GM12878 (cell line): ENCODE measurements at regions not wholly inside any gene's neighbourhood (a gene's known extent, or its start where the extent isn't known, plus 50 kb on each side); places are given as distances from the start of the nearest gene placed in this dataset.

ENCODE experiments used
- ATAC-seq: fragments of 200-7000 bp; cut with Tn5 transposase; 3 replicates; pipeline ENCODE4 v1.9.1; 2020; ENCODE audit warnings: mild to moderate bottlenecking, moderate library complexity
- BruUV-seq: library from RNA; stranded (reverse); fragments of 400-500 nt; replicated peaks from 2 replicates; lab custom pipeline; 2021; lab: Mats Ljungman, UMichigan
- CTCF ChIA-PET: fragments of 300-600 bp; sonication (Branson Sonifier 250); formaldehyde crosslinking; extraction: SDS; loops from one replicate; lab custom pipeline; 2021; ENCODE audit warnings: inconsistent platforms; lab: Yijun Ruan, JAX
- POLR2A ChIA-PET: fragments of 350-600 bp; formaldehyde crosslinking; extraction: SDS; loops from one replicate; lab custom pipeline; 2021; ENCODE audit warnings: inconsistent platforms; lab: Charles Lee
- RAD21 ChIA-PET: fragments of 300-600 bp; sonication (Branson Sonifier 250); formaldehyde crosslinking; loops from one replicate; lab custom pipeline; 2023; ENCODE audit warnings: antibody characterized with exemption; ENCODE audit not compliant: unreplicated experiment; lab: Charles Lee
- SMC1A ChIA-PET: fragments of 300-600 bp; sonication (Branson Sonifier 250); formaldehyde crosslinking; loops from one replicate; lab custom pipeline; 2023; ENCODE audit not compliant: unreplicated experiment, uncharacterized antibody; lab: Charles Lee
- DNase-seq: peaks from one replicate; pipeline ENCODE4 v3.0.0-alpha.2; 2011; ENCODE audit warnings: low read depth, low spot score
- FAIRE-seq: peaks from 3 replicates; lab custom pipeline; 2011; peaks lifted over from hg19 to GRCh38; lab: Jason Lieb, UNC
- H2AFZ ChIP-seq: 2 replicates; pipeline ENCODE4 v1.6.0; 2011; ENCODE audit warnings: low read depth, low read length, control low read depth; ENCODE audit not compliant: control insufficient read depth
- H3K27ac ChIP-seq: 2 replicates; pipeline ENCODE4 v1.5.1; 2011; ENCODE audit warnings: control low read depth; ENCODE audit not compliant: control insufficient read depth, insufficient read depth
- H3K27me3 ChIP-seq, 2 experiments: replicated peaks in 1 of 2; 2 replicates each; pipeline versions ENCODE4 v1.6.0 to v1.6.1; 2011; ENCODE audit warnings: low read length in 1 of 2; ENCODE audit not compliant: control insufficient read depth in 2 of 2, insufficient read depth in 2 of 2
- H3K36me3 ChIP-seq, 2 experiments: 2 replicates each; pipeline ENCODE4 v1.5.1; 2011; ENCODE audit warnings: low read length in 1 of 2; ENCODE audit not compliant: control insufficient read depth in 2 of 2, insufficient read depth in 2 of 2
- H3K4me1 ChIP-seq: 2 replicates; pipeline ENCODE4 v1.6.1; 2011; ENCODE audit warnings: mild to moderate bottlenecking, low read length, moderate library complexity, mixed read lengths; ENCODE audit not compliant: control insufficient read depth, insufficient read depth
- H3K4me2 ChIP-seq: 2 replicates; pipeline ENCODE4 v1.6.0; 2011; ENCODE audit warnings: control low read depth; ENCODE audit not compliant: control insufficient read depth, insufficient read depth
- H3K4me3 ChIP-seq: fragments of 200-600 bp; sonication (generic); 2 replicates; pipeline ENCODE4 v1.5.1; 2016
- H3K79me2 ChIP-seq: 2 replicates; pipeline ENCODE4 v1.6.0; 2011; ENCODE audit warnings: low read length; ENCODE audit not compliant: control insufficient read depth, insufficient read depth
- H3K9ac ChIP-seq: 2 replicates; pipeline ENCODE4 v1.8.0; 2011; ENCODE audit warnings: low read length, control low read depth, mixed read lengths; ENCODE audit not compliant: control insufficient read depth, insufficient read depth
- H3K9me3 ChIP-seq: replicated peaks from 3 replicates; pipeline ENCODE4 v1.5.1; 2011; ENCODE audit warnings: mild to moderate bottlenecking, low read length; ENCODE audit not compliant: control insufficient read depth, insufficient read depth
- H4K20me1 ChIP-seq: 2 replicates; pipeline ENCODE4 v1.6.0; 2011; ENCODE audit not compliant: control insufficient read depth, insufficient read depth
- DPF2 ChIP-seq: fragments of 450-650 bp; IDR thresholded peaks from 2 replicates; pipeline ENCODE4 v1.6.1; 2017; ENCODE audit warnings: mild to moderate bottlenecking
- E2F8 ChIP-seq: fragments of 450-650 bp; IDR thresholded peaks from 2 replicates; pipeline ENCODE4 v1.6.1; 2018; ENCODE audit warnings: mild to moderate bottlenecking, low read depth, moderate library complexity; ENCODE audit not compliant: partially characterized antibody
- ESRRA ChIP-seq: IDR thresholded peaks from 2 replicates; pipeline ENCODE4 v1.6.1; 2012; ENCODE audit warnings: mild to moderate bottlenecking, low read length, improper control_type of control experiment
- KLF5 ChIP-seq: fragments of 450-650 bp; IDR thresholded peaks from 2 replicates; pipeline ENCODE4 v1.6.1; 2014; ENCODE audit warnings: mild to moderate bottlenecking; ENCODE audit not compliant: partially characterized antibody
- LARP7 ChIP-seq: fragments of 450-650 bp; IDR thresholded peaks from 2 replicates; pipeline ENCODE4 v1.6.1; 2017; ENCODE audit warnings: mild to moderate bottlenecking
- PKNOX1 ChIP-seq: fragments of 450-650 bp; IDR thresholded peaks from 2 replicates; pipeline ENCODE4 v1.6.1; 2016; ENCODE audit warnings: mild to moderate bottlenecking
- POLR2AphosphoS5 ChIP-seq: IDR thresholded peaks from 2 replicates; pipeline ENCODE4 v1.6.1; 2011; ENCODE audit warnings: mild to moderate bottlenecking, low read length, inconsistent platforms
- RCOR1 ChIP-seq: conservative IDR thresholded peaks from 2 replicates; pipeline ENCODE4 v1.6.1; 2012; ENCODE audit warnings: low read depth, low read length, improper control_type of control experiment
- RFX5 ChIP-seq: IDR thresholded peaks from 2 replicates; pipeline ENCODE4 v1.6.1; 2011; ENCODE audit warnings: low read depth, low read length, improper control_type of control experiment
- SKIL ChIP-seq: fragments of 450-650 bp; IDR thresholded peaks from 2 replicates; pipeline ENCODE4 v1.6.1; 2017; ENCODE audit warnings: mild to moderate bottlenecking, low read depth, inconsistent platforms; ENCODE audit not compliant: poor library complexity, severe bottlenecking
- SUPT20H ChIP-seq: IDR thresholded peaks from 2 replicates; pipeline ENCODE4 v1.6.1; 2011; ENCODE audit warnings: low read depth, mild to moderate bottlenecking, low read length, moderate library complexity, borderline replicate concordance; ENCODE audit not compliant: control insufficient read depth
- SUZ12 ChIP-seq: fragments of 200-600 bp; sonication (generic); IDR thresholded peaks from one replicate; pipeline ENCODE4 v1.6.1; 2018; ENCODE audit warnings: antibody characterized with exemption, mild to moderate bottlenecking; ENCODE audit not compliant: unreplicated experiment
- TBL1XR1 ChIP-seq: IDR thresholded peaks from 2 replicates; pipeline ENCODE4 v1.6.1; 2012; ENCODE audit warnings: low read depth, low read length, improper control_type of control experiment
- TCF3 ChIP-seq: IDR thresholded peaks from 2 replicates; pipeline ENCODE4 v1.6.1; 2012; ENCODE audit warnings: low read depth, mild to moderate bottlenecking, low read length, borderline replicate concordance; ENCODE audit not compliant: insufficient read depth
- ZNF592 ChIP-seq: fragments of 450-650 bp; IDR thresholded peaks from 2 replicates; pipeline ENCODE4 v1.6.1; 2017; ENCODE audit warnings: mild to moderate bottlenecking, moderate library complexity
- WGBS: methylation state at CpG from one replicate; pipeline ENCODE4 v1.1.6; 2016; ENCODE audit warnings: low lambda C conversion rate; ENCODE audit not compliant: insufficient replicate concordance, insufficient coverage; ENCODE audit errors: missing lambda C conversion rate; 5-methylcytosine and 5-hydroxymethylcytosine counted together
- in situ Hi-C: fragments of 300-500 bp; cut with MboI; formaldehyde crosslinking; loops from 9 replicates; pipeline ENCODE4 v1.14.3; 2018; ENCODE audit warnings: mixed read lengths
- intact Hi-C: fragments of 100-400 bp; cut with micrococcal nuclease; formaldehyde crosslinking; loops from one replicate; pipeline ENCODE4 v1.14.2; 2022; ENCODE audit not compliant: unreplicated experiment

- intact Hi-C loops, result no loop called here
- H3K9ac ChIP-seq, result no peak overlapping the region
- WGBS, result 35% methylated on average over 4 of the region's 4 CpGs
- H3K27me3 ChIP-seq, result no peaks in the 10 kb centered on the region
- no peak overlapping the region for H3K4me3 ChIP-seq
- ATAC-seq (no peak), DNase-seq (no peak), FAIRE-seq (no peak)
- no peak overlapping the region for H2AFZ ChIP-seq
- SMC1A ChIA-PET, result no interaction called here
- H3K36me3 ChIP-seq, result no peaks in the 10 kb centered on the region
- RAD21 ChIA-PET, result no interaction called here
- H3K27ac ChIP-seq, result no peak overlapping the region
- no peak overlapping the region for H3K4me2 ChIP-seq
- no peaks in the 10 kb centered on the region for H3K9me3 ChIP-seq
- no peaks in the 10 kb centered on the region for H3K4me1 ChIP-seq
- no TSS peak for BruUV-seq
- no peak for TF ChIP-seq PKNOX1
- no peak for TF ChIP-seq SUPT20H
- no peak for TF ChIP-seq KLF5
- TF ChIP-seq ESRRA, result no peak
- TF ChIP-seq SKIL, result no peak
- no peak for TF ChIP-seq ZNF592
- TF ChIP-seq TCF3, result no peak
- TF ChIP-seq E2F8, result no peak
- TF ChIP-seq LARP7, result no peak
- no peak for TF ChIP-seq RCOR1
- no peak for TF ChIP-seq SUZ12
- no peak for TF ChIP-seq TBL1XR1
- TF ChIP-seq DPF2, result no peak
- no peak for TF ChIP-seq POLR2AphosphoS5
- TF ChIP-seq RFX5, result no peak
- H3K79me2 ChIP-seq, result no peaks in the 10 kb centered on the region
- no peaks in the 10 kb centered on the region for H4K20me1 ChIP-seq
- in situ Hi-C loops, result no loop called here
- POLR2A ChIA-PET, result no interaction called here
- CTCF ChIA-PET, result no interaction called here
Measured at GRCh38 chr9:24391095-24391494, 154.6 kb downstream of the IZUMO3 start.
